Mesenchymal stem cell (in vitro differentiated cells and primary cell): ENCODE measurements at regions not wholly inside any gene's neighbourhood (a gene's known extent, or its start where the extent isn't known, plus 50 kb on each side); places are given as distances from the start of the nearest gene placed in this dataset.

Experiments
- DNase-seq: peaks from one replicate; pipeline ENCODE4 v3.0.0-alpha.2; 2013
- H2AFZ ChIP-seq: one replicate; pipeline ENCODE4 v1.6.1; 2013; ENCODE audit warnings: low read depth, mild to moderate bottlenecking, control low read depth, inconsistent platforms, low read length, moderate library complexity
- H2AK5ac ChIP-seq: 2 replicates; pipeline ENCODE4 v1.6.1; 2013; ENCODE audit warnings: low read length, moderate library complexity, mild to moderate bottlenecking, inconsistent platforms; ENCODE audit not compliant: severe bottlenecking
- H2BK120ac ChIP-seq: one replicate; pipeline ENCODE4 v1.6.1; 2013; ENCODE audit warnings: low read depth, mild to moderate bottlenecking, inconsistent platforms, low read length, moderate library complexity
- H2BK12ac ChIP-seq, 2 experiments: one replicate each; pipeline ENCODE4 v1.6.1; 2013; ENCODE audit warnings: inconsistent platforms in 2 of 2, low read length in 2 of 2, mild to moderate bottlenecking in 2 of 2, moderate library complexity in 2 of 2, control low read depth in 1 of 2
- H2BK15ac ChIP-seq: one replicate; pipeline ENCODE4 v1.6.1; 2013; ENCODE audit warnings: mild to moderate bottlenecking, low read depth, inconsistent platforms; ENCODE audit not compliant: poor library complexity, severe bottlenecking
- H2BK5ac ChIP-seq: 2 replicates; pipeline ENCODE4 v1.6.1; 2013; ENCODE audit warnings: low read depth, mild to moderate bottlenecking, low read length, control low read depth, inconsistent platforms; ENCODE audit not compliant: poor library complexity, severe bottlenecking
- H3K14ac ChIP-seq, 2 experiments: one replicate each; pipeline ENCODE4 v1.6.1; 2013; ENCODE audit warnings: inconsistent platforms in 2 of 2, low read length in 2 of 2, control low read depth in 1 of 2, mild to moderate bottlenecking in 1 of 2, moderate library complexity in 1 of 2
- H3K18ac ChIP-seq, 2 experiments: one replicate each; pipeline ENCODE4 v1.6.1; 2013; ENCODE audit warnings: inconsistent platforms in 2 of 2, low read length in 2 of 2, control low read depth in 1 of 2, low read depth in 1 of 2, mild to moderate bottlenecking in 1 of 2
- H3K23ac ChIP-seq, 2 experiments: one replicate each; pipeline ENCODE4 v1.6.1; 2013; ENCODE audit warnings: inconsistent platforms in 2 of 2, low read length in 2 of 2, mild to moderate bottlenecking in 2 of 2, moderate library complexity in 2 of 2, control low read depth in 1 of 2
- H3K27ac ChIP-seq: 2 replicates; pipeline ENCODE4 v1.5.1; 2013; ENCODE audit warnings: mild to moderate bottlenecking, moderate library complexity, low read length, control low read depth, inconsistent platforms; ENCODE audit not compliant: poor library complexity, severe bottlenecking
- H3K27me3 ChIP-seq, 2 experiments: 2 replicates each; pipeline versions ENCODE4 v1.6.1 to v1.7.0; 2013; ENCODE audit warnings: low read length in 2 of 2, mild to moderate bottlenecking in 2 of 2, moderate library complexity in 2 of 2, control low read depth in 1 of 2, inconsistent platforms in 1 of 2; ENCODE audit not compliant: control insufficient read depth in 1 of 2, insufficient read depth in 1 of 2
- H3K36me3 ChIP-seq, 2 experiments: 2 replicates each; pipeline versions ENCODE4 v1.6.1 to v1.7.0; 2013; ENCODE audit warnings: low read length in 2 of 2, control low read depth in 1 of 2, inconsistent platforms in 1 of 2, low read depth in 1 of 2, mild to moderate bottlenecking in 1 of 2; ENCODE audit not compliant: insufficient read depth in 2 of 2, control insufficient read depth in 1 of 2
- H3K4ac ChIP-seq, 2 experiments: one replicate each; pipeline ENCODE4 v1.6.1; 2013; ENCODE audit warnings: inconsistent platforms in 2 of 2, low read length in 2 of 2, mild to moderate bottlenecking in 2 of 2, moderate library complexity in 2 of 2, control low read depth in 1 of 2, low read depth in 1 of 2
- H3K4me1 ChIP-seq: 2 replicates; pipeline ENCODE4 v1.6.1; 2013; ENCODE audit warnings: low read depth, low read length, control low read depth; ENCODE audit not compliant: control insufficient read depth, insufficient read depth
- H3K4me2 ChIP-seq: 2 replicates; pipeline ENCODE4 v1.6.1; 2013; ENCODE audit warnings: low read length, mild to moderate bottlenecking, inconsistent platforms; ENCODE audit not compliant: poor library complexity, severe bottlenecking
- H3K4me3 ChIP-seq, 2 experiments: 2 replicates each; pipeline versions ENCODE4 v1.5.1 to v1.7.0; 2013; ENCODE audit warnings: low read length in 2 of 2, mild to moderate bottlenecking in 2 of 2, control low read depth in 1 of 2, low read depth in 1 of 2; ENCODE audit not compliant: insufficient read depth in 1 of 2
- H3K79me1 ChIP-seq: replicated peaks from 2 replicates; pipeline ENCODE4 v1.6.1; 2013; ENCODE audit warnings: mild to moderate bottlenecking, control low read depth, low read length, inconsistent platforms; ENCODE audit not compliant: poor library complexity, severe bottlenecking
- H3K9ac ChIP-seq: 2 replicates; pipeline ENCODE4 v1.7.0; 2013; ENCODE audit warnings: mild to moderate bottlenecking, low read length, moderate library complexity
- H3K9me3 ChIP-seq: 2 replicates; pipeline ENCODE4 v1.7.0; 2013; ENCODE audit warnings: mild to moderate bottlenecking, low read length; ENCODE audit not compliant: control insufficient read depth
- H4K8ac ChIP-seq: one replicate; pipeline ENCODE4 v1.6.1; 2013; ENCODE audit warnings: inconsistent platforms, mild to moderate bottlenecking, low read length, moderate library complexity
- H4K91ac ChIP-seq: one replicate; pipeline ENCODE4 v1.6.1; 2013; ENCODE audit warnings: mild to moderate bottlenecking, low read length, inconsistent platforms
- WGBS: methylation state at CpG from one replicate; pipeline ENCODE4 v1.1.7; 2013; ENCODE audit warnings: mixed read lengths; 5-methylcytosine and 5-hydroxymethylcytosine counted together

DNA sequence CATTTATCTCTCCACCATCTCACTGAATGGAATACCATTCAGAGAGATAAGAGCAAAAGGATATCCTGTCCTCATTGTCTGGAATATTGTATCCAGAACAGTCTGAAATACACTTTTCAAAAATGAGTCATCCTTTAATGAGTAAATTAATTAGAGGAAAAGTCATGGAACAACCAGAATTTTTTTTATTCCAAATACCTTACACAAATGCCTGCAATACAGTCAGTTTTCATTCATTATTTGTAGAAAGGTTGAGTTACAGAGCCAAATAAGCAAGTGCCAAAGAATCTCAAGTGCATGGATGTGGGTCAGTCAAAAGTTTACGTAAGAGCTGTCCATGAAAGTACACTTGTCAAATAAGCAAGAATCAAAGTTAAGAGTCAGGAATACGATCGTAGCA is 482.6 kb downstream of the IPMK start:
- no peak overlapping the region for H2BK15ac ChIP-seq
- H4K91ac ChIP-seq, result no peak overlapping the region
- no peak overlapping the region for H3K14ac ChIP-seq
- H2AFZ ChIP-seq, result no peak overlapping the region
- H4K8ac ChIP-seq, result no peak overlapping the region
- H3K27me3 ChIP-seq, result no peaks in the 10 kb centered on the region
- H3K9ac ChIP-seq, result no peak overlapping the region
- no peak overlapping the region for H3K4ac ChIP-seq
- no peak overlapping the region for H3K4me3 ChIP-seq
- DNase-seq, result no peak
- H3K79me1 ChIP-seq, result no peaks in the 10 kb centered on the region
- no peak overlapping the region for H3K23ac ChIP-seq
- H2BK120ac ChIP-seq, result no peak overlapping the region
- no peaks in the 10 kb centered on the region for H3K9me3 ChIP-seq
- no peak overlapping the region for H3K4me2 ChIP-seq
- 79% methylated on average over 3 of the region's 3 CpGs for WGBS
- no peak overlapping the region for H3K27ac ChIP-seq
- no peak overlapping the region for H2AK5ac ChIP-seq
- no peak overlapping the region for H2BK12ac ChIP-seq
- H3K36me3 ChIP-seq, result no peaks in the 10 kb centered on the region
- H3K4me1 ChIP-seq, result no peaks in the 10 kb centered on the region
- H3K18ac ChIP-seq, result no peak overlapping the region
- H2BK5ac ChIP-seq, result no peak overlapping the region

- Histone ChIP-seq H3K4ac (no peak overlapping the region), H3K4me3 (no peak overlapping the region), H2AK5ac (no peak overlapping the region), H2AFZ (no peak overlapping the region), H2BK120ac (no peak overlapping the region), H3K23ac (no peak overlapping the region), H4K8ac (no peak overlapping the region), H3K27ac (no peak overlapping the region), H3K18ac (no peak overlapping the region), H2BK15ac (no peak overlapping the region), H2BK5ac (no peak overlapping the region), H3K36me3 (no peaks in the 10 kb centered on the region), H3K9ac (no peak overlapping the region), H4K91ac (no peak overlapping the region), H2BK12ac (no peak overlapping the region), H3K27me3 (no peaks in the 10 kb centered on the region), H3K14ac (no peak overlapping the region), H3K4me1 (no peaks in the 10 kb centered on the region), H3K4me2 (no peak overlapping the region), H3K9me3 (no peaks in the 10 kb centered on the region), H3K79me1 (no peaks in the 10 kb centered on the region)
- WGBS, result 78% methylated on average over 5 of the region's 5 CpGs
- DNase-seq, result no peak
Measured at GRCh38 chr10:57776688-57777432, 490.8 kb downstream of the IPMK start.

DNA sequence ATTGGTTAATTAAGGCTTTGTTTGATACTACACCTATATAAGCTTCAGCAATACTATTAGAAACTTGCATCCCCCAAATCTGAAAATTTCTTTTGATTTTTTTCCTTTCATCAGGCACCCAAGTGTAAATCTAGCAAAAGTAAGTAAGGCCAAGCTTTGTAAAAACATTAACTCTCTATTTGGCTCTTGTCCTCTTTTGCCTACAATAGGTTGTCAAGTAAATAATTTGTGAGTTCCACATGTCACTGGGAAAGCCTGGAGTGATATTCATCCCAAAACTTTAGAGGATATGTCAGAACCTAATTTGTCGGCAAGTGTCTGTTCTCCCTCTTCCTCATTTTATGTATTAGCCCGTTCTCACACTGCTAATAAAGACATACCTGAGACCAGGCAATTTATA is 492.4 kb downstream of the IPMK start:
- Histone ChIP-seq H3K4me2 (no peak overlapping the region), H3K9ac (no peak overlapping the region), H3K9me3 (no peaks in the 10 kb centered on the region), H2BK12ac (no peak overlapping the region), H3K36me3 (no peaks in the 10 kb centered on the region), H3K27me3 (no peaks in the 10 kb centered on the region), H4K8ac (no peak overlapping the region), H3K4me3 (no peak overlapping the region), H3K79me1 (no peaks in the 10 kb centered on the region), H2BK5ac (no peak overlapping the region), H4K91ac (no peak overlapping the region), H3K14ac (no peak overlapping the region), H3K23ac (no peak overlapping the region), H2BK120ac (no peak overlapping the region), H3K4me1 (no peaks in the 10 kb centered on the region), H2AFZ (no peak overlapping the region), H3K4ac (no peak overlapping the region), H2AK5ac (no peak overlapping the region), H3K18ac (no peak overlapping the region), H3K27ac (no peak overlapping the region), H2BK15ac (no peak overlapping the region)
- WGBS, result 100% methylated on average over 1 of the region's 2 CpGs
- DNase-seq, result no peak

DNA sequence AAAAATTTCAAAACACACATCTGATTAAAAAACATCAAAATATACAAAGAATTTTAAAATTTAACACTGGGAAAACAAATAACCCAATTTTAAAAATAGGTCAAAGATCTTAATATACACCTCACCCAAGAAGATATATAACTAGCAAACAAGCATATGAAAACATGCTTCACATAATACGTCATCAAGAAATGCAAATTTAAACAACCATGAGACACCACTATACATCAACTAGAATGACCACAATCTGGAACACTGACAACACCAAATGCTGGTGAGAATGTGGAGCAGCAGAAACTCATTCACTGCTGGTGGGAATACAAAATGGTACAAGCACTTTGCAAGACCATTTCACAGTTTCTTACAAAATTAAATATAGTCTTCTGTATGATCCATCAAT is 498.4 kb downstream of the IPMK start:
- H3K27me3 ChIP-seq, result no peaks in the 10 kb centered on the region
- H2AK5ac ChIP-seq, result no peak overlapping the region
- H4K91ac ChIP-seq, result no peak overlapping the region
- peaks cover 13% of the 10 kb centered on the region for H3K9me3 ChIP-seq
- H3K18ac ChIP-seq, result no peak overlapping the region
- H3K27ac ChIP-seq, result no peak overlapping the region
- H3K4me1 ChIP-seq, result no peaks in the 10 kb centered on the region
- no peak overlapping the region for H3K4ac ChIP-seq
- no peaks in the 10 kb centered on the region for H3K79me1 ChIP-seq
- no peak overlapping the region for H4K8ac ChIP-seq
- H3K36me3 ChIP-seq, result no peaks in the 10 kb centered on the region
- no peak overlapping the region for H2BK12ac ChIP-seq
- no peak overlapping the region for H2AFZ ChIP-seq
- WGBS, result 62% methylated on average over 1 of the region's 1 CpG
- no peak for DNase-seq
- no peak overlapping the region for H3K4me3 ChIP-seq
- H2BK15ac ChIP-seq, result no peak overlapping the region
- H3K4me2 ChIP-seq, result no peak overlapping the region
- no peak overlapping the region for H3K14ac ChIP-seq
- H3K9ac ChIP-seq, result no peak overlapping the region
- no peak overlapping the region for H3K23ac ChIP-seq
- H2BK120ac ChIP-seq, result no peak overlapping the region
- peak overlapping the region; percentile 31 for H2BK5ac ChIP-seq
